HG03066 (cell line): ENCODE measurements at regions not wholly inside any gene's neighbourhood (a gene's known extent, or its start where the extent isn't known, plus 50 kb on each side); places are given as distances from the start of the nearest gene placed in this dataset.

ENCODE experiments used
- ATAC-seq: cut with Tn5 transposase; IDR thresholded peaks from one replicate; pipeline ENCODE4 v1.9.1; 2021; ENCODE audit warnings: low read depth; ENCODE audit not compliant: unreplicated experiment

- no peak for ATAC-seq
Measured at GRCh38 chr21:35142036-35142815, 93.1 kb upstream of the RUNX1 start.

DNA sequence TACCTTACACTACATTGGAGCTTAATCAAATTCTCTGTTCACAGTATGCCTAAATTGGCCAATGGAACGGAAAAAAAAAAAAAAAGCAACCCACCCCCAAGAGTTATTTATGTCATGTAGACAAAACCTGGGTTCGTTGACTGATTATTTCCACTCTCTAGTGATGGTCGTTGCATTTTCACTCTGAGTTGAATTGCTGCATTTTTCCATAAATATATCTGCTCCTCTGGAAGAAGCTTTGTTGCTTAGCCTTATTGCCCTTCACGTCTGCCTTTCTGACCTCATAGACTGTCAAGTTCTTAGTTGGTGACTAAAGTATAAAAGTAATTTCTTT lies 90.2 kb upstream of the RUNX1 start:
- no peak for ATAC-seq

- no peak for ATAC-seq
Measured at GRCh38 chr21:35138665-35139381, 89.7 kb upstream of the RUNX1 start.

DNA sequence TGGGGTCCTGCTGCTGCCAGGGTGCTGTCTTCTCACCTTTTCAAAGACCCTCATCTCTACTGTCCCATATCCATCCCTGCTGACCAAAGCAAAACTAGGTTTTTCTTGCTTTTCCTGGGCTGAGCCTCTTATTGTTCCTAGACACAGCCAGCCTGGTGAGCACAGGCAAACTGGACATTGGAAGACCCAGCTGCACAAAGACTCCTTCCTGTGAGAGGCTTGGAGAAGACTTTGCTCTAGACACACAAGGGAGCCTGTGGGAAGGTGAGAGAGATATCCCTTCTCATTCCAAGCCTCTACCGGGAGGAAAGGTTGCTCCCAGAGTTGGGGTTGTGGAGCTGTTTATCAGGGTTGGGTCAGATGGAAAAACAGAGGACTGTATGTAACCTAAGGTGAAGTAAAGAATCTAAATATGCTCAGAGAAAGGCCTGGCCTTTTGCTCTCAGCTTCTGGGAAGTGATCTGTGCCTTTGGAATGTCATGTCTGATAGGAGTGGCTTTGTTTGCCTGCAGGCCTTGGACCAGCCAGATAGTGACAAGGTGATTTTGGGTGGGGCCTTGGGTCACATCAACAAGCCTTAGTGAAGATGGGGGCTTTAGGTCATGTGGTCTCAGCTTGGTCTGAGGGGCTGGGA lies 87.6 kb upstream of the RUNX1 start:
- ATAC-seq: no peak

GRCh38 chr21:35136106-35136505 lies 87.0 kb upstream of the RUNX1 start:
- no peak for ATAC-seq

GRCh38 chr21:35135481-35135880 lies 86.4 kb upstream of the RUNX1 start:
- no peak for ATAC-seq

DNA sequence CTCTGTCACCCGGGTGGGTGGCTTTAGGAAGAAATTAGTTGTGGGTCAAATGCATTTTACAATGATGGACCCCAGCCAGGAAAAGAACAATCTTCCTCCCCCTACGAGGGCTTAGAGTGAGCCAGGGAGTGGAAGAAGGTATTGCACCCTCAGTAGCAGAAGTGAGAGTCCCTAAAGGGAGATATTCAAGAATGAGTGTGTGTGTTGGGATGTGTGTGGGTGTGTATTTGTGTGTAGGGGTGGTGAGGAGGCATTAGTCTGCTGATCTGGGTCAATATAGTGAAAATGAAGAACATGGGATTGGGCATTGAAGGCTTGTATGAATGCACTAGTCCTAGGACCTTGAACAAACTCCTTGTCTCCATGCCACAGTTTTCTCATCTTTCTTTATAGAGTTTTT lies 85.2 kb upstream of the RUNX1 start:
- ATAC-seq: no peak

GRCh38 chr21:35128536-35128935 lies 79.4 kb upstream of the RUNX1 start:
- no peak for ATAC-seq

- ATAC-seq: no peak
Measured at GRCh38 chr21:35127851-35128250, 78.7 kb upstream of the RUNX1 start.

DNA sequence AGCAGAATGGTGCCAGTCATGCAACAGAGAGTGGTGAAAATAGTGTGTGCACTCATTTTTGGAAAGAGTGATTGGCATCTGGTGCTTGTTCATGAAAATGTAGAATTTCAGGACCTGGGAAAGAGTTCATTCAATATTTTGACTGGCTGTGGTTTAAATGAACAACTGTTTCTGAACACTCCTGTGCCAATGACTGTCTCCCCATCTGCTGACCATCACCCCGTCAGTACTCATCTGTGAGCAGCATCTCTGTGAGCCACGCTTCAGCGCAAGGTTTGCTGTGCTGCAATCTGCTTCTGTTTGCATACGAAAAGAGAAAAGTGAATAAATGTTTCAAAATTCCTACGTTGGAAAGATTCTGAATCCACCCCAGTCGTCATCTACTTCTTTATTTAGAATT lies 77.9 kb upstream of the RUNX1 start:
- no peak for ATAC-seq

- ATAC-seq: no peak
Measured at GRCh38 chr21:35120631-35121180, 71.6 kb upstream of the RUNX1 start.

- ATAC-seq: no peak
Measured at GRCh38 chr21:35119501-35120047, 70.5 kb upstream of the RUNX1 start.

DNA sequence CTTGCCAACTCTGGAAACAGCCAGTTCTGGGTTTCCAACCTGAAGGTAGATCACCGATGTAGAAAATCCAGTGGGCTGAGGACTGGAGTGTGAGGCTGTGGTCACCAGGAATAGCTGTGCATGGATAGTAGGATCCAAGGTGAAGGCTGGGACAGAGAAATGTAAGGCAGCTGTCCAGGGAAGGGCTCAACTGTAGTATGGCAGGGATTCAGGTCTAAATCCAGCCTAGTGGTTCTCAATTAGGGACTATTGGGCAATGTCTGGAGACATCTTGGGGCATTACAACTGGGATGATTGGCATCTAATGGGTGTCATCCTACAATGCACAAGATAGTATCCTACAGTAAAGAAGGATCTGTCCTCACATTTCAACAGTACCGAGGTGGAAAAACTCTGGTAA lies 67.7 kb upstream of the RUNX1 start:
- ATAC-seq: no peak

DNA sequence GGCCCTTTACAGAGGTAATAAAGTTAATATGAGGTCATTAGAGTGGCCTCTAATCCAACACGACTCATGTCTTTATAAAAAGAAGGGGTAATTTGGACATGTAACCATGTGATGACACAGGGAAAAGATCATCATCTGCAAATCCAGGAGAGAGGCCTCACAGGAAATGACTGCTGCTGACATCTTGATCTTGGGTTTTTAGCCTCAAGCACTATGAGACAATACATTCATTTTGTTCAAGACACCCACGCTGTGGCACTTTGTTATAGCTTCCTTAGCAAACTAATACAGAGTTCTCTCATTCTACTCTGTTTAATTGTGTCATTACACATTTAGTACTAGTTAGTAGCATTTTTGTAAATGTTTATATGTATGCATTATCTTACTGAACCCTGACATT lies 64.0 kb upstream of the RUNX1 start:
- no peak for ATAC-seq

GRCh38 chr21:35111321-35111930 lies 62.3 kb upstream of the RUNX1 start:
- ATAC-seq: no peak

DNA sequence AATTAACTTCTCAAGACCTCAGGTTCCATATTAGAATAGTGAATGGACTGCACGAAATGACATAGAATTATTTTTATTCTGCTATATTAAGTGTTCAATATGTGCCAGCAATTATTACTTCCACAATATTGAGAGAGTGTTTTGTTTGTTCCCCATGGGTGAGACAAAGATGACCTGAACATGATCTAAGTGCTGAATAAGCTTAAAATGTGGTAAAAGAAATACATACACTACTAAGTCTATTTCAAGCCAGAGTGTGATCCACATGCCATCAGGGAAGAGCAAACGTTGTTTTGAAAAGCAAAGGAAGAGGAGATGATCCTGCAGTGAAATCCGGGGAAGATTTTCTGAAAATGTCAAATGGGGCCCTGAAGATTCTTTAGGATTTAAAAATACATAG lies 59.8 kb upstream of the RUNX1 start:
- no peak for ATAC-seq

- ATAC-seq: no peak
Measured at GRCh38 chr21:35107520-35107919, 58.4 kb upstream of the RUNX1 start.

GRCh38 chr21:35106246-35106835 lies 57.2 kb upstream of the RUNX1 start:
- ATAC-seq: no peak

GRCh38 chr21:35102488-35103371 lies 53.6 kb upstream of the RUNX1 start:
- no peak for ATAC-seq
